Uterus (tissue), 2 donors: ENCODE measurements at regions not wholly inside any gene's neighbourhood (a gene's known extent, or its start where the extent isn't known, plus 50 kb on each side); places are given as distances from the start of the nearest gene placed in this dataset.

Source experiments
- POLR2A ChIP-seq, 2 donors: fragments of 450-650 bp; IDR thresholded peaks; one replicate each; pipeline ENCODE4 v1.6.1; 2016; ENCODE audit warnings: antibody characterized with exemption in 2 of 2, mild to moderate bottlenecking in 1 of 2, moderate library complexity in 1 of 2
- TF ChIP-seq, protein P1 (sequence below), 4 experiments: fragments of 200-600 bp in 2 of 4; fragments of 450-650 bp in 2 of 4; sonication (generic) in 2 of 4; IDR thresholded peaks; one replicate each; pipeline ENCODE4 v1.5.1; 2016 to 2019; ENCODE audit warnings: antibody characterized with exemption in 4 of 4, mild to moderate bottlenecking in 2 of 4, moderate library complexity in 1 of 4

- TF ChIP-seq, protein P1, sequence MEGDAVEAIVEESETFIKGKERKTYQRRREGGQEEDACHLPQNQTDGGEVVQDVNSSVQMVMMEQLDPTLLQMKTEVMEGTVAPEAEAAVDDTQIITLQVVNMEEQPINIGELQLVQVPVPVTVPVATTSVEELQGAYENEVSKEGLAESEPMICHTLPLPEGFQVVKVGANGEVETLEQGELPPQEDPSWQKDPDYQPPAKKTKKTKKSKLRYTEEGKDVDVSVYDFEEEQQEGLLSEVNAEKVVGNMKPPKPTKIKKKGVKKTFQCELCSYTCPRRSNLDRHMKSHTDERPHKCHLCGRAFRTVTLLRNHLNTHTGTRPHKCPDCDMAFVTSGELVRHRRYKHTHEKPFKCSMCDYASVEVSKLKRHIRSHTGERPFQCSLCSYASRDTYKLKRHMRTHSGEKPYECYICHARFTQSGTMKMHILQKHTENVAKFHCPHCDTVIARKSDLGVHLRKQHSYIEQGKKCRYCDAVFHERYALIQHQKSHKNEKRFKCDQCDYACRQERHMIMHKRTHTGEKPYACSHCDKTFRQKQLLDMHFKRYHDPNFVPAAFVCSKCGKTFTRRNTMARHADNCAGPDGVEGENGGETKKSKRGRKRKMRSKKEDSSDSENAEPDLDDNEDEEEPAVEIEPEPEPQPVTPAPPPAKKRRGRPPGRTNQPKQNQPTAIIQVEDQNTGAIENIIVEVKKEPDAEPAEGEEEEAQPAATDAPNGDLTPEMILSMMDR (IDR thresholded peaks at IDR 0.05), result no peak
- TF ChIP-seq POLR2A (IDR thresholded peaks at IDR 0.05), result no peak
These were observed 92.5 kb upstream of the SLC13A1 start for GRCh38 chr7:123292227-123292626.
